ENCODE measurements at regions not wholly inside any gene's neighbourhood (a gene's known extent, or its start where the extent isn't known, plus 50 kb on each side); places are given as distances from the start of the nearest gene placed in this dataset.

- no peak for TF ChIP-seq CTCF (conservative IDR thresholded peaks at IDR 0.05)
- no peak for TF ChIP-seq ZFX (IDR thresholded peaks at IDR 0.05)
Observed at GRCh38 chr10:113236998-113237397, 287.0 kb downstream of the TCF7L2 start.

Data from C4-2B (cell line).